Left hindlimb (tissue), 1 donor: ENCODE measurements at regions not wholly inside any gene's neighbourhood (a gene's known extent, or its start where the extent isn't known, plus 50 kb on each side); places are given as distances from the start of the nearest gene placed in this dataset.
"Not testable (repeated sequence)": the region's sequence is repeated elsewhere in the genome, so short reads cannot be mapped to it uniquely, and the experiment has no call there.

Source experiments
- DNase-seq: peaks from one replicate; pipeline ENCODE4 v3.0.0-alpha.2; 2018

GRCh38 chr1:80542231-80542630, 1258.5 kb upstream of the ADGRL2 start:
- DNase-seq = no peak

DNA sequence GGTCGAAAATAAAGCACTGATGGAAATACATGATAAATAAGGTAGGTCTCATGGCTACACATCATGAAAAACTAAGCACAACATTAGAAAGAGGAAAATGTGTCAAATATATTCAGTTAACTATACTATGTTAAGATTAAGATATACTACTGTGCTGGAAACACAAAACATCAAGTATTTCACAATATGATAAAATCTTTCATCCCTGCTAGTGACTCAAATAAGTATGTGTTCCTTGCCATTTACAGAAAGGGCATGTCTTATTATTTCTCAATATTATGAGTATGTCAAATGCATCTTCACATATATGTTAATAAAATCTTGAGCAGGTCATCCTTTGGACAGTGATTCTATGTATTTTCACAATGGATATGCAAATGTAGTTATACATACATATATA, 1260.1 kb upstream of the ADGRL2 start:
- no peak for DNase-seq

GRCh38 chr1:80540149-80540548, 1260.6 kb upstream of the ADGRL2 start:
- DNase-seq = no peak

GRCh38 chr1:80539298-80539697, 1261.4 kb upstream of the ADGRL2 start:
- not testable (repeated sequence) for DNase-seq

- no peak for DNase-seq
Measured at GRCh38 chr1:80536461-80536860, 1264.3 kb upstream of the ADGRL2 start.

GRCh38 chr1:80535466-80535865, 1265.3 kb upstream of the ADGRL2 start:
- no peak for DNase-seq

DNA sequence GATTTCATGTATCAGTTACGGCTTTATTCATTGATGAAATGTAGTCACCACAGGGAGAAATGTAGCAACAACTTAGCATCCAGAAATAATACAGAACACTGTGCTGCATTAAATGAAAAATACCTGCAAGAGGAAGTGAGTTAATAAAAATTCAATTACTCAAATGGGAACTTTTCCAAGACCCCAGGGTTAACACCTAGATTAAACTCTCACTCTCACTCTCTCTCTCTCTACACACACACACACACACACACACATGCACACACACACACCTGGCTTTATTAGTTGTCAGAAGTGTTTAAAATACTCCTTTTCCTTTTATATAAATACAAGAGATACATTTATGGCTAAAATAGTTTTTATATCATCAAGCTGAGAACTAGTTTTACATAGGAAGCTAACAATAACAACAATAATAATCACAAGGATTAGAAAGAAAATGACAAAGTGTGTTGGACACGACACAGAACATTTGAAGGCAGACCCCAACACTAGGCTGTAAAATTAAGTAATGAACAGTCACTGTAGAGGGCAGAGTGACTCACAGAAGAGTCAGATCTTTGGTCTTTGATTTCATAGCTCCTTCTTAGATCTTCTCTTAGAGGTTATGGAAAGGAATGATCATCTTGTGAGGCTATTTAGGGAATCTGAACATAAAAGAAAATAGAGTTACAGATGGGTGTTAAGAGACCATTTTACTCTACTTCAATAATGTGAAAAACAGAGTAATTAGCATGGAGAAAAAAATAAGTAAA, 1266.0 kb upstream of the ADGRL2 start:
- DNase-seq = no peak

DNA sequence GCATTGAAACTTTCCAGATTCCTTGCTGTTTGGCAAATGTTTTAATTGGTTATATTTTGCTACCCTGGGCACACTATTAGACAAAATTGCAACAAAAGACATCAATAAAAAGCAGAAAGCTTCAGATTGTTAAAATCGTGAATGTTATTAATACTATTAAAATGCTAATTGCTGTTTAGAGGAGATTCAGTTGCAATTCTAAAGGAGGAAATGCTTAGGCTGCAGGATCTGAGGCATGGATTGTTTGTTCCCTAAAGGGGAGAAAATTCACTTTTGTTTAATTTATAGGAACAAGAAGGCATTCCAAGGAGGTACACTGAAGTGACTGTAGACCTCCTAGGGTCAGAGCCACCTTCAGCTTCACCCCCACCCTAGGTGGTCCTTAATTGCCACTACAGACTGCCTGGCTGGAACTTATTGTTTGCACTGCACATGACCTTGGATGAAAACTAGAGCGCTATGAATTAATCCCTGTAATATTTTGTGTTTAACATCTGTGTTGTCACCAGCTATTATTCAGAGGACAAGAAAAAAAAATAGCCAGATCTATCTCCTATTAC, 1266.9 kb upstream of the ADGRL2 start:
- no peak for DNase-seq

DNA sequence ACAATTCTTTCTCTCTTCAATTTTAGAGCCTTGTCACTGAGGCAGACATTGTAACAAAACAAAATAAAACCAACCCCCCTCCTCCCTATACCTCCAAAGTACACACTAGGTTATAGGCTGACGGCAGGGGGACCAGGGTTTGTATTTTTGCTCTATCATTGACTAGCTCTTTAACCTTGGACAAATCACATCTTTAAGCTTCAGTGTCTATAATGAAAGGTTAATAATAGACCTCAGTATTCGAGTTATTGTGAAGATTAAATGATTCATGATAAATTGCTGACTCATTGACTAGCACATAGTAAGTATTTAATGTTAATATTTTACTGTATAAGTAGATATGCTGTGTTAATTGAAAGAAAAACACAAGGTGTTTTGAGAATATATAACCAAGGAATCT, 1267.6 kb upstream of the ADGRL2 start:
- DNase-seq = peak; percentile 13

DNA sequence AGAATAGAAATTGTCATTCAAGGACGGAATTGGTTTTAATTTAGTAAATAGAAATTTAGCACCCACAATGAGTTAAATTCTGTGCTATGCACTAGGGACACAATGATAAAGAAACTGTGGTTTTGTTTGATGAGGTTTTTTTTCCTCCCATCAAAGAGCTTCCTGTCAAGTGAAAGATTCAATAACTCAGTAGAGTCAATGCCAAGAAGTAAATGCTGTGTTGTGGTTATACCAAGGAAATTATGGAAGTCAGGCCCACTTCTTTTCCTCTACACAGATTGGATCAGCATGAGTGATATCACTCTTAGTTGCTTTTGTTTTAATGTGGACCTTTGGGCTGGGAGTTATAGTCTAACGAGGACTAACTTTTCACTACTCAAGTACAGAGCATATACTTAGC, 1269.6 kb upstream of the ADGRL2 start:
- no peak for DNase-seq

DNA sequence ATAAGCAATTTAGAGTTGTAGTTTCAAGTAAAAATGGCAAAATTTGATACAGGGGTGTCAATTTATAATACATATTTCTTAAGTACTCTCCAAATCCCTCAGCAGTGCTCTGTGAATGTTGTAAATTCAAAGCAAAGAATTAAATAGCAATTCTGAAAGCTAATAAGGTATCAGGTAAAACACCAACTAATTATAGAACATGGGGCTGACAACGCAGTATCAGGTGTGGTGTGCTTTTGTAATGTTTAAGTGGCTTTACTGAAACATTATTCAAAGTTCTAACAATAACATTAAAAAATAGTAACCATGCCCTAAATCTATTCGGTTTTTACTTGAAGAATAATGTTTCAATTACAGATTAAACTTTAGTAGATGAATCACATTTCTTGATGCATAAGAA, 1271.2 kb upstream of the ADGRL2 start:
- no peak for DNase-seq

DNA sequence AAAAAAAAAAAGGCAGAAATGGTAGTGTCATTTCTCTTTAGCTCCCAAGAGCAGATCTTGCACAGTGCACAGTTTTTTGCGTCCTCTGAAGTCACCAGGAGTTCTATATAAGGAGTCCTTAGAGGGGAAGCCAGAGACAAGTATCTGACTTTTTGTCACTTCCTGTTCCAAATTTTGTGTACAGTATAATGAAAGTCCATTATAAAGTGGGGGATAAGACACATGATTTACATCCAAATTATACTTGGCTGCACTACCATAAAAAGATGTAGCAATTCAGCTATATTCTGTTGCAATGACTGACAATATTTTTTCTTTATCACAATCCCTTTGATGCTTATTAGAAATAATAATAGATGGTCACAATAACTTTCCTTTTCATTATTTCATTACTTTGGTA, 1276.9 kb upstream of the ADGRL2 start:
- DNase-seq = no peak

DNA sequence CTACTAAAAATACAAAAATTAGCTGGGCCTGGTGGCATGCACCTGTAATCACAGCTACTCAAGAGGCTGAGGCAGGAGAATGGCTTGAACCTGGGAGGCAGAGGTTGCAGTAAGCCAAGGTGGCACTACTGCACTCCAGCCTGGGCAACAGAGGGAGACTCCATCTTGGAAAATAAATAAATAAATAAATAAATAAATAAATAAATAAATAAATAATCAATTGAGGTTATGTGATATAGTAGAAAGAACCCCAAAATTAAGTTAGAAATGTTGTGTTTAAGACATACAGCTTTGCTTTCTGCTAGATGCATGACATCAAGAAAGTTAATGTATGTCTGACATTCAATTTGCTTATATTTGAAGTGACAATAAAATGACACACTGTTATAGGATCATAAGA, 1277.7 kb upstream of the ADGRL2 start:
- DNase-seq = not testable (repeated sequence)

DNA sequence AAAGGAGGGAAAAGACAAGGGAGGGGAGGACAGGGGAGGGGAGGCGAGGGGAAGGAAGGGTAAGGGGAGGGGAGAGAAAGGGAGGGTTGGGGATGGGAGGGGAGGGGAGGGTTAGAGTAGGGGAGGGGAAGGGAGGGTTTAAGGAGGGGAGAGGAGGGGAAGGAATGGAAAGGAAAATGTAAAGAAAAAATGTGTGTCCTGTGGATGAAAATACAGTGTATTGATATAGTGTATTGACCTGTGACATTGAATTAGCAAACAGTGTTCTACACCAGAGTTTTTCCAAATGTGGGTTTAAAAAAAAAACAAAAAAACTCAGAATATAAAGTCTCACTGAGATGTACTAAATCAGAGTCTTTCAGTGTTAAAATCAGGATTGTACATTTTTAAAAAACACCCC, 1279.8 kb upstream of the ADGRL2 start:
- no peak for DNase-seq

- DNase-seq = no peak
Measured at GRCh38 chr1:80517062-80517461, 1283.7 kb upstream of the ADGRL2 start.

- DNase-seq = no peak
Measured at GRCh38 chr1:80509965-80510522, 1290.7 kb upstream of the ADGRL2 start.

GRCh38 chr1:80506216-80506615, 1294.5 kb upstream of the ADGRL2 start:
- no peak for DNase-seq

DNA sequence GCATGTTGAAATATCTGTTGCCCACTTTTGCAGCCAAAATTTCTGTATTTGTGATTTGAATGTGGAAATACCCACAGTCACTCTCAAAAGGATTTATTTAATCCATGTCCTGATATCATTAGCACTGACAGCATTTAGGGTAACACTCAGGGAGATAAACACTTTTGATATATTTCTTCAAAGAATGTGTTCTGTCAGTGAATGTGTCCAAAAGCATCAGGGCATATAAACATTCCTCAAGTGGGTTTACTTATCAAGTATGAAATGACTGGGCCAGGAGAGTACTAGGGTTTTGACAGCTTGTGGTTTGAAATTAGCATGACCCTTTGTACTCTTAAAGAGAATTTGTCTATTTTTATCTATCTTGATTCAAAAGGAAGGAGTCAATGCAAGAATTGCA, 1302.1 kb upstream of the ADGRL2 start:
- DNase-seq = no peak

DNA sequence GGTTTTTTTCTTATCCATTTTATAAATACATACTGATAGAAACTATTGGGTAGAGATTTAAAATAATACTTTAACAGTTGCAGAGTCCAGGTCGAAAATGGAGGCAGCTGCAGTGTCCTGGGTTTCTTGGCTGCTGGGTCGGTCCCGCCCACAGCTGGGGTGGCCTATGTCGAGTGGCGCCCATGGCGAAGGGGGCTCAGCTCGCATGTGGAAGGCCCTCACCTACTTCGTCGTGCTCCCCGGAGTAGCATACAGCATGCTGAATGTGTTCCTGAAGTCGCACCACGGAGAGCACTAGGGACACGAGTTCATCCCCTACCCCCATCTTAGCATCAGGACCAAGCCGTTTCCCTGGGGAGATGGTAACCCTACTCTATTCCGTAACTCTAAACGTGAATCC, 1304.9 kb upstream of the ADGRL2 start:
- DNase-seq = no peak

DNA sequence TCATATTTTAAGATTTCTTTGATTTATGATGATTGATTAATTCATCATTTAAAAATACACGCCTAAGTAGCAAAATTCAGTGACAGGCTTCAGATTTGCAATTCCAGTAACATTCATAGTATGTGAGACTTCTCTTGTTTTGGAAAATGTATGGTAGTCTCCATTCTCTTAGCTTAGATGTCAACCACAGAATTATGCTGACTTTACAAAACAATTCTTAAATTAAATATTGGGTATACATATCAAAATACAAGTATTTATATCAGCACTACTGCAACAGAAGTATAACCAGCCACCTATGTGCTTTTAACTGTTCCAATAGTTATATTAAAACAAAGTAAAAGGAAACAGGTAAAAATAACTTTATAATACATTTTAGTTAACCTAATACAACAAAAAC, 1328.6 kb upstream of the ADGRL2 start:
- no peak for DNase-seq

DNA sequence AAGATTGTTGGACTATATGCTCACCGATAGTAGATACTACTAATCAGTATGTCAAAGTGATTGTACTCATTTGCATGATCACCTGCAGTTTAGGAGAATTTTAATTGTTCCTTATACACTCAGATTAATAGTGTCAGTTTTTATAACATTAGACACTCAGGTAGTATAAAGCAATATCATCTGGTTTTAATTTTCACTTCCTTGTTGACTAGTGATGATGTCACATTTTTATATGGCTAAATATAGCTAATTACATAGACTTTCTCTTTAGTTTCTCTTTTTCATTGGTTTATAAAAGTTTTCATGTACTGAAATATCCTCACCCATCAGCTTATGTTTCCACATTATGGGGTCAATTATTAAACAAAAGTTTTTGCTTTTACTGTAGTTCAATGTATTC, 1332.4 kb upstream of the ADGRL2 start:
- DNase-seq = no peak

DNA sequence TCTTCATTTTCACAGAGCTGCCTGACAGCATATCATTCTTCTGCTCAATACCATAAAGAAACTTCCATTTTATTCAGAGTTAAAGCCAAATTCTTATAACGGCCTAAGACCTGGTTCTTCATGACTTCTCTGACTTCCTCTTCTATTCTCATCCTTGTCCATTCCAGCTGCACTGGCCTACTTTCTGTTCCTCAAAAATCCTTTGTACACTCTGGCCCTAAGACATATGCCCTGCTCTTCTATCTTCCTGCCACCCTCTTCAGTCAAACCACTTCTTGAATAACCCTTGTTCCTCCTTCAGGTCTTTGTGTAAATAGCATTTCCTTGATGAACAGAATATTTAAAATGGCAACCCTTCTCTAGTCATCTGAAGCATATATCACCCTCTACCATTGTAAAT, 1338.7 kb upstream of the ADGRL2 start:
- DNase-seq = no peak

- no peak for DNase-seq
Measured at GRCh38 chr1:80457409-80457808, 1343.3 kb upstream of the ADGRL2 start.

DNA sequence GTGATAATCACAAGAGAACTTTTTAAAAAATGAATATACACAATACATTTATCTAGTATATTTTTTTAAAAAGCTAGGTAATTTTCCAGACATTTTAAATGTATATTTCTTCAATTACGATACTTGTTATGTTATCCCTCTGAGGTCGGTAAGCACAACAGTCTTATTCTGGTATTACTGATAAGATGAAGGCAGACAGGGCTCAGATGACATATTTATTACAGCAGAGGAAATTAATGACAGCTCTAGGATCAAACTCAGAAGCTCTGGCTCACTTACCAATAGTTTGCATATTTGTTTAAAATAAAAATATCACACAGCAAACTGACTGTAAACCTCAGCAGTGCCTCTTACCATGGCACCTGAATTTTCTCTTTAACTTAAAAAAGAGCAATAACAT, 1347.0 kb upstream of the ADGRL2 start:
- no peak for DNase-seq

DNA sequence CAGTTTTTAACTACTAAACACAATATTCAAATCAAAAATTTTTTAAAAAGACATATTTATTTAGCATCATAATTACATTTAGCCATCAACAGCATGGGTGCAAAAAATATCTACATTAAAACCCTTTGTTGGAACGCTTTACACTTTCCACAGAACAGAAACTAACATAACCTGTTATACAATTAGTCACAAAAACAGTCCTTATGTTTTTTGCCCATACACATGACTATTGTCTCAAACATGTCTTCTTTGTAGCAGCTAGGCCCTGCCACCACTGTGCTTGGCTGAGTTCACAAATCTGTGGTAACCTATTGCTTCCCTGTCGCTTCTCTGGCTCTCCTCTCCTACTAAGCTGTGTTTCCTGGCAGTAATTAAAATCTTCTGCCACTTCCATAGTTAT, 1350.0 kb upstream of the ADGRL2 start:
- no peak for DNase-seq
